Stimulated activated memory B cell treated with anti-CD40 and anti-IgM and Interleukin-4, amounts not matched to agents 10 μg/mL and 1 μg/mL and 100 μg/mL, for 72 hours (primary cell): ENCODE measurements at regions not wholly inside any gene's neighbourhood (a gene's known extent, or its start where the extent isn't known, plus 50 kb on each side); places are given as distances from the start of the nearest gene placed in this dataset.
"Not testable (repeated sequence)": the region's sequence is repeated elsewhere in the genome, so short reads cannot be mapped to it uniquely, and the experiment has no call there.

Source experiments
- ATAC-seq: fragments of 150-1000 bp; cut with Tn5 transposase; 2 replicates; pipeline ENCODE4 v1.10.0; 2021
- H3K27ac Mint-ChIP-seq: one replicate; pipeline ENCODE4 v1.8.0; 2022; ENCODE audit warnings: mild to moderate bottlenecking, mixed read lengths
- H3K27me3 Mint-ChIP-seq: one replicate; pipeline ENCODE4 v1.8.0; 2022; ENCODE audit warnings: mixed read lengths
- H3K36me3 Mint-ChIP-seq: one replicate; pipeline ENCODE4 v1.8.0; 2022; ENCODE audit warnings: mixed read lengths
- H3K4me1 Mint-ChIP-seq: one replicate; pipeline ENCODE4 v1.8.0; 2022; ENCODE audit warnings: mixed read lengths
- H3K4me3 Mint-ChIP-seq: one replicate; pipeline ENCODE4 v1.8.0; 2022; ENCODE audit warnings: mild to moderate bottlenecking, moderate library complexity, mixed read lengths
- H3K9me3 Mint-ChIP-seq: one replicate; pipeline ENCODE4 v1.8.0; 2022; ENCODE audit warnings: mixed read lengths

GRCh38 chr20:29871816-29872215 is 1385.6 kb upstream of the DEFB115 start:
- H3K4me1 Mint-ChIP-seq, H3K36me3 Mint-ChIP-seq, ATAC-seq: not testable (repeated sequence)

GRCh38 chr20:29873946-29874345 is 1383.5 kb upstream of the DEFB115 start:
- Mint-ChIP-seq H3K4me3 (no peak overlapping the region), H3K27ac (no peak overlapping the region), H3K27me3 (peaks cover 8% of the 10 kb centered on the region), H3K9me3 (peaks cover 17% of the 10 kb centered on the region), H3K4me1 (peaks cover 7% of the 10 kb centered on the region), H3K36me3 (peaks cover 5% of the 10 kb centered on the region)
- no peak for ATAC-seq

More at GRCh38 chr20:29871816-29872215, 1385.6 kb upstream of the DEFB115 start:
- not testable (repeated sequence) for H3K27me3 Mint-ChIP-seq, H3K4me3 Mint-ChIP-seq, H3K27ac Mint-ChIP-seq
- peaks cover 11% of the 10 kb centered on the region for H3K9me3 Mint-ChIP-seq

- Mint-ChIP-seq H3K27ac (no peak overlapping the region), H3K36me3 (peaks cover 5% of the 10 kb centered on the region), H3K4me1 (peaks cover 7% of the 10 kb centered on the region), H3K4me3 (no peak overlapping the region), H3K9me3 (peaks cover 17% of the 10 kb centered on the region), H3K27me3 (peaks cover 8% of the 10 kb centered on the region)
- no peak for ATAC-seq
These were observed 1382.8 kb upstream of the DEFB115 start for GRCh38 chr20:29874476-29875202.

DNA sequence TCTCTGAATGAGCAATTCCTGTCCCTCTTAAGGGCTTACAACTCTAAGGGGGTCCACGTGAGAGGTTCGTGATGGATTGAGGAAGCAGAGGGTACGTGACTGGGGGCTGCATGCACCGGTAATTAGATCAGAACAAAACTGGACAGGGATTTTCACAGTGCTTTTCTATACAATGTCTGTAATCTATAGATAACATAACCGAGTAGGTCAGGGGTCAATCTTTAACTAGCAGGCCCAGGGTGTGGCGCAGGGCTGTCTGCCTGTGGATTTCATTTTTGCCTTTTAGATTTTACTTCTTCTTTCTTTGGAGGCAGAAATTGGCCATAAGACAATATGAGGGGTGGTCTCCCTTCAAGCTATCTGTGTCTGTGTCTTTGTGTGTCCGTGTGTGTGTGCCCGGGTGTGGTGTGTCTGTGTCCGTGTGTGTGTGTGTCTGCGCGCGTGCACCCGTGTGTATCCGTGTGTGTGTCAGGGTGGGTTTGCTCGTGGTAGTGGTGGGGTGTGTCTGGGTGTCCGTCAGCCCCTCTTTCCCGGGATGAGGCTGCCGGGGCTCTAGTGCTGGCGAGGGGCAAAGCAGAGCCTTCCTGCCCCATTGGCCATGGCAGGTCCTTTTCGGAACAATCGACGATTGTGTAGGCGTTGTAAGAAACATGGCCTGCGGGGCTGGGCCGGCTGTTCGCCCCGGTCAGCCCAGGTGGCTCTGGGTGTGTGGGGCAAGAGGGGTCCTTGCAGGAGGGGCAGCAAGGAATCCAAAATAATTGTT is 1382.0 kb upstream of the DEFB115 start:
- ATAC-seq, result peak; percentile 46
- not testable (repeated sequence) for H3K27ac Mint-ChIP-seq, H3K27me3 Mint-ChIP-seq, H3K4me1 Mint-ChIP-seq, H3K36me3 Mint-ChIP-seq, H3K4me3 Mint-ChIP-seq
- H3K9me3 Mint-ChIP-seq, result peaks cover 17% of the 10 kb centered on the region

DNA sequence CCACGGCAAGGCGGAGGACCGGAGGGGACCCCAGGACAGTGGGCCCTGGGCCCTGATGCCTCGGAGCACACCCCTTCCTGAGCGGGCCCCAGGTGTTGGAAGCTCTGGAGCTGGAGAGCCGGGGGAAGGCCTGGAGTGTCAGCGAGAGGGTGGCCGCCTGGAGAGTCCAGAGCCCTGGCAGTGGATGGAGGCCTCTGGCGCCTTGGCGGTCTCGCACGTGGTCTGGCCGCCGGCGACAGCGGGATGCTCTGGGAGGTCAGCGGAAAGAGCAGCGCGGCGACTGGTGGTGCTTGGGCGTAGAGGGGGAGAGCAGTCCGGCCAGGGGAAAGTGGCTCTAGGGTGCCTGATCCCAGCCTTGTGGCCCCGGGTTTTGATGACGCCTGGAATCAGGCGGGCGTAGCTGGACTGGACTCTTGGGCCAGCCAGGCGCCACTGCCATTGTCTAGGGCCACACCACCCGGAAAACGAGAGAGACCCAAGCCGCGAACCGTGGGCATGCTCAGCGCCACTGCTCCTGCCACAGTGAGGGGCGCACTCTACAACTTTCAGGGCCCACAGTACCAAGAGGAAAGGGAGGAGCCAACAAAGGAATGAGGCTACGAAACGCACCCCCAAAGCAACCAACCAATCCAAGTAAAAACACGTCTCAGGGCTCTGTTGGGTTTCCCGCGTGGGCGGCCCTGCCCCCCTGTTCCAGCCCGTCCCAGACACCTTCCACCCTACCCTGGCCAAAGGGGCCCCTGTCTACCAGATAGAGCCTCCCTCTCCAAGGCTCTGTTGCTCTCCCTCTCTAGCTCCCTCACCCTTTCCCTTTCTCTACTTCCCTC is 1381.2 kb upstream of the DEFB115 start:
- not testable (repeated sequence) for H3K27ac Mint-ChIP-seq, H3K27me3 Mint-ChIP-seq, H3K4me1 Mint-ChIP-seq, H3K4me3 Mint-ChIP-seq, H3K36me3 Mint-ChIP-seq
- peaks cover 17% of the 10 kb centered on the region for H3K9me3 Mint-ChIP-seq
- peak; percentile 18 for ATAC-seq

DNA sequence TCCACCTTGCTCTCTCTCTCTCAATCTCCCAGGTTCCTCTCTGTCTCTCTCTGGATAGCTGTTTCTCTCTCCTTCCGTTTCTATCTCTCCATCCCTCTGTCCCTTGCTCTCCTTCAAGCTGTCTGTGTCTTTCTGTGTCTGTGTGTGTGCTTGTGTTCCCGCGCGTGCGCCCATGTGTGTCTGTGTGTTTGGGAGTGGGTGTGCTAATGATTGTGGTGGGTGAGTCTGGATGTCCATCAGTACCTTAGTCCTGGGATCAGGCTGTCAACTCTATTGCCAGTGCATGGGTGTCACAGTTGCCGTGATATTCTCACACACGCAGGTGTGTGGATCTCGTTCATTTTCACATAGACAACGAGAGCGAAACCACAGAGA is 1380.6 kb upstream of the DEFB115 start:
- no peak for ATAC-seq
- peaks cover 5% of the 10 kb centered on the region for H3K36me3 Mint-ChIP-seq
- H3K27ac Mint-ChIP-seq, result no peak overlapping the region
- peaks cover 7% of the 10 kb centered on the region for H3K4me1 Mint-ChIP-seq
- H3K27me3 Mint-ChIP-seq, result peaks cover 8% of the 10 kb centered on the region
- H3K9me3 Mint-ChIP-seq, result peaks cover 17% of the 10 kb centered on the region
- no peak overlapping the region for H3K4me3 Mint-ChIP-seq

- H3K27me3 Mint-ChIP-seq, ATAC-seq, H3K4me1 Mint-ChIP-seq, H3K36me3 Mint-ChIP-seq: not testable (repeated sequence)
- H3K27ac Mint-ChIP-seq, result peak overlapping the region; percentile 4
- peak overlapping the region; percentile 73 for H3K4me3 Mint-ChIP-seq
- H3K9me3 Mint-ChIP-seq, result peaks cover 20% of the 10 kb centered on the region
These were observed 1379.8 kb upstream of the DEFB115 start for GRCh38 chr20:29877411-29878280.

GRCh38 chr20:29878281-29878741 is 1379.2 kb upstream of the DEFB115 start:
- H3K36me3 Mint-ChIP-seq, result peaks cover 5% of the 10 kb centered on the region
- peaks cover 7% of the 10 kb centered on the region for H3K4me1 Mint-ChIP-seq
- H3K9me3 Mint-ChIP-seq, result peaks cover 20% of the 10 kb centered on the region
- H3K27ac Mint-ChIP-seq, result peak overlapping the region; percentile 4
- peak; percentile 64 for ATAC-seq
- peak overlapping the region; percentile 73 for H3K4me3 Mint-ChIP-seq
- H3K27me3 Mint-ChIP-seq, result peaks cover 8% of the 10 kb centered on the region

- Mint-ChIP-seq H3K36me3 (peaks cover 5% of the 10 kb centered on the region), H3K4me1 (peaks cover 7% of the 10 kb centered on the region), H3K4me3 (peak overlapping the region; percentile 73), H3K27ac (no peak overlapping the region), H3K9me3 (peaks cover 20% of the 10 kb centered on the region), H3K27me3 (peaks cover 8% of the 10 kb centered on the region)
- peak; percentile 51 for ATAC-seq
These were observed 1378.6 kb upstream of the DEFB115 start for GRCh38 chr20:29878777-29879442.

- H3K27me3 Mint-ChIP-seq, H3K4me1 Mint-ChIP-seq, H3K27ac Mint-ChIP-seq, H3K36me3 Mint-ChIP-seq, ATAC-seq, H3K4me3 Mint-ChIP-seq: not testable (repeated sequence)
- peaks cover 16% of the 10 kb centered on the region for H3K9me3 Mint-ChIP-seq
These were observed 1376.4 kb upstream of the DEFB115 start for GRCh38 chr20:29881107-29881506.

GRCh38 chr20:29883514-29884219 is 1373.8 kb upstream of the DEFB115 start:
- not testable (repeated sequence) for H3K27me3 Mint-ChIP-seq, H3K9me3 Mint-ChIP-seq, H3K36me3 Mint-ChIP-seq, H3K27ac Mint-ChIP-seq, H3K4me1 Mint-ChIP-seq, H3K4me3 Mint-ChIP-seq
- ATAC-seq, result peak; percentile 59

DNA sequence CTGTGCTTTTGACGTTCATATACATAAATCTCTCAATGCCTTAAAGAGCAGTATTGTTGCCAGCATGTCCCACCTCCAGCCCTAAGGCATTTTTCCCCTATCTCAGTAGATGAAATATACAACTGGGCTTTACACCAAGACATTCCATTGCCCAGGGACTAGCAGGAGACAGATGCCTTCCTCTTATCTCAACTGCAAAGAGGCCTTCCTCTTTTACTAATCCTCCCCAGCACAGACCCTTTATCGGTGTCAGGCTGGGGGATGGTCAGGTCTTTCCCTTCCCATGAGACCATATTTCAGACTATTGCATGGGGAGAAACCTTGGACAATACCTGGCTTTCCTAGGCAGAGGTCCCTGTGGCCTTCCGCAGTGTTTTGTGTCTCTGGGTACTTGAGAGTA is 1373.1 kb upstream of the DEFB115 start:
- H3K27ac Mint-ChIP-seq, H3K9me3 Mint-ChIP-seq, ATAC-seq, H3K27me3 Mint-ChIP-seq, H3K4me1 Mint-ChIP-seq, H3K4me3 Mint-ChIP-seq, H3K36me3 Mint-ChIP-seq: not testable (repeated sequence)

- H3K9me3 Mint-ChIP-seq, H3K4me1 Mint-ChIP-seq, H3K27me3 Mint-ChIP-seq, H3K4me3 Mint-ChIP-seq, H3K27ac Mint-ChIP-seq, H3K36me3 Mint-ChIP-seq: not testable (repeated sequence)
- peak; percentile 66 for ATAC-seq
These were observed 1371.9 kb upstream of the DEFB115 start for GRCh38 chr20:29885282-29886185.
